WTC11 (cell line): ENCODE measurements at regions not wholly inside any gene's neighbourhood (a gene's known extent, or its start where the extent isn't known, plus 50 kb on each side); places are given as distances from the start of the nearest gene placed in this dataset.

Experiments used
- ATAC-seq: fragments of 200-7000 bp; cut with Tn5 transposase; 2 replicates; pipeline ENCODE4 v1.10.0; 2021; ENCODE audit warnings: mild to moderate bottlenecking, moderate library complexity
- CTCF ChIA-PET: fragments of 300-600 bp; sonication (Branson Sonifier 250); formaldehyde crosslinking; loops from one replicate; lab custom pipeline; 2021; ENCODE audit warnings: antibody characterized with exemption; lab: Charles Lee
- POLR2A ChIA-PET: fragments of 350-600 bp; sonication (Branson Sonifier 250); formaldehyde crosslinking; loops from one replicate; lab custom pipeline; 2021; ENCODE audit warnings: antibody characterized with exemption; lab: Charles Lee
- DNase-seq: peaks from one replicate; pipeline ENCODE4 v3.0.0; 2021; ENCODE audit warnings: low spot score
- H3K27ac Mint-ChIP-seq: 2 replicates; pipeline ENCODE4 v1.8.0; 2021; ENCODE audit warnings: mixed read lengths
- H3K27me3 Mint-ChIP-seq: 2 replicates; pipeline ENCODE4 v1.8.0; 2021; ENCODE audit warnings: low read depth, mild to moderate bottlenecking, moderate library complexity, mixed read lengths
- H3K36me3 Mint-ChIP-seq: 2 replicates; pipeline ENCODE4 v1.8.0; 2021; ENCODE audit warnings: mixed read lengths
- H3K4me1 Mint-ChIP-seq: 2 replicates; pipeline ENCODE4 v1.8.0; 2022; ENCODE audit warnings: mixed read lengths
- H3K4me3 Mint-ChIP-seq: 2 replicates; pipeline ENCODE4 v1.8.0; 2021; ENCODE audit warnings: mild to moderate bottlenecking, moderate library complexity, mixed read lengths
- H3K9me3 Mint-ChIP-seq: 2 replicates; pipeline ENCODE4 v1.8.0; 2021; ENCODE audit warnings: mixed read lengths
- AFF4 ChIP-seq: sonication (generic); formaldehyde crosslinking; IDR thresholded peaks from 2 replicates; pipeline ENCODE4 v1.8.1; 2023; ENCODE audit warnings: mild to moderate bottlenecking, missing genetic modification reagents, borderline replicate concordance
- ATF2 ChIP-seq: sonication (generic); formaldehyde crosslinking; IDR thresholded peaks from 2 replicates; pipeline ENCODE4 v1.8.1; 2022; ENCODE audit warnings: low read depth, missing genetic modification reagents, borderline replicate concordance
- E2F1 ChIP-seq: sonication (generic); formaldehyde crosslinking; IDR thresholded peaks from 2 replicates; pipeline ENCODE4 v1.8.0; 2022; ENCODE audit warnings: mild to moderate bottlenecking, missing genetic modification reagents
- FOXJ3 ChIP-seq: sonication (generic); formaldehyde crosslinking; IDR thresholded peaks from 2 replicates; pipeline ENCODE4 v1.9.0; 2021; ENCODE audit warnings: missing genetic modification reagents, mild to moderate bottlenecking, borderline replicate concordance
- FOXP1 ChIP-seq: sonication (generic); formaldehyde crosslinking; IDR thresholded peaks from 2 replicates; pipeline ENCODE4 v1.8.0; 2022; ENCODE audit warnings: missing genetic modification reagents, mild to moderate bottlenecking, moderate library complexity, borderline replicate concordance
- GRHL2 ChIP-seq: fragments of 250-450 bp; sonication (Bioruptor Pico); IDR thresholded peaks from 2 replicates; pipeline ENCODE4 v1.8.0; 2022; ENCODE audit warnings: mild to moderate bottlenecking, moderate library complexity; ENCODE audit not compliant: insufficient replicate concordance, severe bottlenecking
- IRF1 ChIP-seq: sonication (generic); formaldehyde crosslinking; IDR thresholded peaks from 2 replicates; pipeline ENCODE4 v1.8.0; 2023; ENCODE audit warnings: missing genetic modification reagents
- KAT7 ChIP-seq: sonication (generic); formaldehyde crosslinking; IDR thresholded peaks from 2 replicates; pipeline ENCODE4 v1.8.1; 2023; ENCODE audit warnings: missing genetic modification reagents, mild to moderate bottlenecking, borderline replicate concordance
- MXD4 ChIP-seq: fragments of 250-450 bp; sonication (Bioruptor Pico); IDR thresholded peaks from 2 replicates; pipeline ENCODE4 v1.8.0; 2021; ENCODE audit warnings: mild to moderate bottlenecking, moderate library complexity, borderline replicate concordance
- MYBL2 ChIP-seq: sonication (generic); formaldehyde crosslinking; IDR thresholded peaks from 2 replicates; pipeline ENCODE4 v1.8.1; 2023; ENCODE audit warnings: mild to moderate bottlenecking, moderate library complexity, missing genetic modification reagents
- PREB ChIP-seq: sonication (generic); formaldehyde crosslinking; IDR thresholded peaks from 2 replicates; pipeline ENCODE4 v1.8.1; 2022; ENCODE audit warnings: mild to moderate bottlenecking, missing genetic modification reagents, moderate library complexity, borderline replicate concordance
- SMAD3 ChIP-seq: sonication (generic); formaldehyde crosslinking; IDR thresholded peaks from 2 replicates; pipeline ENCODE4 v1.8.0; 2022; ENCODE audit warnings: missing genetic modification reagents, mild to moderate bottlenecking, borderline replicate concordance
- TEAD1 ChIP-seq: sonication (generic); formaldehyde crosslinking; IDR thresholded peaks from 2 replicates; pipeline ENCODE4 v1.8.0; 2022; ENCODE audit warnings: mild to moderate bottlenecking, missing genetic modification reagents
- TEAD4 ChIP-seq: sonication (generic); formaldehyde crosslinking; IDR thresholded peaks from 2 replicates; pipeline ENCODE4 v1.8.0; 2022; ENCODE audit warnings: mild to moderate bottlenecking, missing genetic modification reagents
- TP53 ChIP-seq: sonication (generic); formaldehyde crosslinking; IDR thresholded peaks from 2 replicates; pipeline ENCODE4 v1.8.1; 2023; ENCODE audit warnings: mild to moderate bottlenecking, missing genetic modification reagents
- ZNF232 ChIP-seq: sonication (generic); formaldehyde crosslinking; IDR thresholded peaks from 2 replicates; pipeline ENCODE4 v1.8.0; 2022; ENCODE audit warnings: mild to moderate bottlenecking, missing genetic modification reagents
- ZNF317 ChIP-seq: sonication (generic); formaldehyde crosslinking; IDR thresholded peaks from 2 replicates; pipeline ENCODE4 v1.8.1; 2023; ENCODE audit warnings: low read depth, mild to moderate bottlenecking, moderate library complexity, missing genetic modification reagents, borderline replicate concordance
- ZNF416 ChIP-seq: fragments of 250-450 bp; sonication (Bioruptor Pico); IDR thresholded peaks from 2 replicates; pipeline ENCODE4 v1.9.0; 2021; ENCODE audit warnings: mild to moderate bottlenecking, inconsistent platforms
- ZNF425 ChIP-seq: fragments of 250-450 bp; sonication (Bioruptor Pico); conservative IDR thresholded peaks from 2 replicates; pipeline ENCODE4 v1.9.0; 2021; ENCODE audit warnings: mild to moderate bottlenecking

- H3K27me3 Mint-ChIP-seq = no peaks in the 10 kb centered on the region
- ChIA-PET CTCF (interaction anchor here (0.6 kb wide), 1 partner anchor 1087 kb away, joined by 3 read pairs; no protein-coding TSS in a partner anchor), POLR2A (no interaction called here)
- DNase-seq (no peak), ATAC-seq (no peak)
- H3K4me3 Mint-ChIP-seq = no peak overlapping the region
- peaks cover 24% of the 10 kb centered on the region for H3K4me1 Mint-ChIP-seq
- H3K36me3 Mint-ChIP-seq = no peaks in the 10 kb centered on the region
- TF ChIP-seq ATF2 (CRISPR knock-in tag) (no peak), ZNF317 (CRISPR knock-in tag) (no peak), E2F1 (CRISPR knock-in tag) (no peak), PREB (CRISPR knock-in tag) (no peak), ZNF232 (CRISPR knock-in tag) (no peak), SMAD3 (CRISPR knock-in tag) (no peak), FOXJ3 (CRISPR knock-in tag) (no peak), FOXP1 (CRISPR knock-in tag) (no peak), TEAD4 (CRISPR knock-in tag) (no peak), MYBL2 (no peak), MXD4 (CRISPR knock-in tag) (no peak), ZNF425 (CRISPR knock-in tag) (no peak), GRHL2 (CRISPR knock-in tag) (no peak), TEAD1 (no peak), AFF4 (CRISPR knock-in tag) (no peak), TP53 (CRISPR knock-in tag) (no peak), IRF1 (no peak), KAT7 (CRISPR knock-in tag) (no peak), ZNF416 (no peak)
- H3K27ac Mint-ChIP-seq = no peak overlapping the region
- H3K9me3 Mint-ChIP-seq = no peaks in the 10 kb centered on the region
These were observed 413.2 kb downstream of the EFNB2 start for GRCh38 chr13:106122234-106122633.
